Thyroid gland (tissue), 4 donors: ENCODE measurements at regions not wholly inside any gene's neighbourhood (a gene's known extent, or its start where the extent isn't known, plus 50 kb on each side); places are given as distances from the start of the nearest gene placed in this dataset.

ENCODE experiments used
- CTCF ChIP-seq, 6 experiments: fragments of 200-600 bp in 3 of 6; fragments of 450-650 bp in 3 of 6; sonication (generic) in 3 of 6; IDR thresholded peaks; one replicate each; pipeline ENCODE4 v1.5.1; 2016 to 2019; ENCODE audit warnings: antibody characterized with exemption in 6 of 6, mild to moderate bottlenecking in 2 of 6, inconsistent platforms in 1 of 6, moderate library complexity in 1 of 6
- POLR2A ChIP-seq, 2 donors: fragments of 450-650 bp; IDR thresholded peaks; one replicate each; pipeline ENCODE4 v1.6.1; 2017; ENCODE audit warnings: antibody characterized with exemption in 2 of 2, mild to moderate bottlenecking in 2 of 2, moderate library complexity in 1 of 2

GRCh38 chr5:17077440-17078233, 139.8 kb upstream of the BASP1 start:
- TF ChIP-seq CTCF (IDR thresholded peaks at IDR 0.05) (no peak), POLR2A (IDR thresholded peaks at IDR 0.05) (no peak)
